GM12865 (cell line): ENCODE measurements at regions not wholly inside any gene's neighbourhood (a gene's known extent, or its start where the extent isn't known, plus 50 kb on each side); places are given as distances from the start of the nearest gene placed in this dataset.

Source experiments
- DNase-seq: peaks from one replicate; pipeline ENCODE4 v3.0.0; 2010; ENCODE audit warnings: low read depth
- H3K4me3 ChIP-seq: 2 replicates; pipeline ENCODE4 v1.5.1; 2011; ENCODE audit warnings: mild to moderate bottlenecking, low read depth, low read length, control low read depth
- TF ChIP-seq, protein P1 (sequence below): IDR thresholded peaks from 2 replicates; pipeline ENCODE4 v1.5.1; 2011; ENCODE audit warnings: low read length, control low read depth, low read depth, inconsistent platforms; ENCODE audit not compliant: insufficient read depth; ENCODE audit errors: missing control alignments

- no peak for DNase-seq
- TF ChIP-seq, protein P1, sequence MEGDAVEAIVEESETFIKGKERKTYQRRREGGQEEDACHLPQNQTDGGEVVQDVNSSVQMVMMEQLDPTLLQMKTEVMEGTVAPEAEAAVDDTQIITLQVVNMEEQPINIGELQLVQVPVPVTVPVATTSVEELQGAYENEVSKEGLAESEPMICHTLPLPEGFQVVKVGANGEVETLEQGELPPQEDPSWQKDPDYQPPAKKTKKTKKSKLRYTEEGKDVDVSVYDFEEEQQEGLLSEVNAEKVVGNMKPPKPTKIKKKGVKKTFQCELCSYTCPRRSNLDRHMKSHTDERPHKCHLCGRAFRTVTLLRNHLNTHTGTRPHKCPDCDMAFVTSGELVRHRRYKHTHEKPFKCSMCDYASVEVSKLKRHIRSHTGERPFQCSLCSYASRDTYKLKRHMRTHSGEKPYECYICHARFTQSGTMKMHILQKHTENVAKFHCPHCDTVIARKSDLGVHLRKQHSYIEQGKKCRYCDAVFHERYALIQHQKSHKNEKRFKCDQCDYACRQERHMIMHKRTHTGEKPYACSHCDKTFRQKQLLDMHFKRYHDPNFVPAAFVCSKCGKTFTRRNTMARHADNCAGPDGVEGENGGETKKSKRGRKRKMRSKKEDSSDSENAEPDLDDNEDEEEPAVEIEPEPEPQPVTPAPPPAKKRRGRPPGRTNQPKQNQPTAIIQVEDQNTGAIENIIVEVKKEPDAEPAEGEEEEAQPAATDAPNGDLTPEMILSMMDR, result no peak
- no peak overlapping the region for H3K4me3 ChIP-seq
These were observed 343.8 kb downstream of the TOX3 start for GRCh38 chr16:52203096-52203495.

DNA sequence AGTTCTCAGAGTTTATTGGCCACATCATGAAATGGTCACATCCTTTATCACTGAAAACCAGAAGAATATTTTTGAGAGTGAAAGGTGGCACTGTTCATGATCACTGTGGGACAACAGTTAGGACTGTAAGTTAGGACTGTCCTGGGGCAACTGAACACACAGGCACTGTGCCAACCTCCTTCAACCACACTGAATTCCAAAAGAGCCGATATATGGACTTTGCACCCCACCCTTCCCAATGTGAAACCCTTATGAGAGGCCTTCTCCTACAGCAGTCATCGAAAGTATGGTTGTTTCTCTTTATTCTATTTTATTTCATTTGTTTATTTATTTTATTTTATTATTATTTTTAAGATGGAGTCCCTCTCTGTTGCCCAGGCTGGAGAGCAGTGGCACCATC lies 353.5 kb downstream of the TOX3 start:
- H3K4me3 ChIP-seq, result no peak overlapping the region
- DNase-seq, result no peak
- TF ChIP-seq, protein P1, result no peak

- TF ChIP-seq, protein P1, result peak; percentile 90
- no peak overlapping the region for H3K4me3 ChIP-seq
- peak; percentile 72 for DNase-seq
These were observed 355.3 kb downstream of the TOX3 start for GRCh38 chr16:52191531-52192134.

GRCh38 chr16:52184336-52184735 lies 362.6 kb downstream of the TOX3 start:
- no peak overlapping the region for H3K4me3 ChIP-seq
- TF ChIP-seq, protein P1, result no peak
- no peak for DNase-seq

GRCh38 chr16:52182840-52183239 lies 364.1 kb downstream of the TOX3 start:
- no peak overlapping the region for H3K4me3 ChIP-seq
- TF ChIP-seq, protein P1, result no peak
- DNase-seq, result no peak

DNA sequence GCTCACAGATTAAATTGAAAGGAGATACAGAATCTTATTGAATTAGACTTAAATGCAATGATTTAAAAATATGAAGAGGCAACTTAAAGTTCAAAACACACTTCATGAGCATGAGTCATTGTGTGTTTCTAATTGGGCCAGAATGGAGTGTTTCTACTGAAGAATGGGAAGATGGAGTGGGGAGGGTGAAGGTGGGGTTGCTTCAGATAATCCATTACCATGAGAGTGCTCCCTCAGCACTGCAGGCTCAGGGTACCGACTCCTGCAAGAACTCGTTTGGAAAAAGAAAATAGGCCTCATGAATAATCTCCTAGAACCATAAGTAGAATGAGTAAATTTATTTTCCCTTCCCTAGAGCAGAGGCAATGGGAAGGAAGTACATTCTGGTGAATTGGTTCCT lies 372.8 kb downstream of the TOX3 start:
- TF ChIP-seq, protein P1, result no peak
- no peak overlapping the region for H3K4me3 ChIP-seq
- no peak for DNase-seq

GRCh38 chr16:52171481-52171880 lies 375.5 kb downstream of the TOX3 start:
- TF ChIP-seq, protein P1, result no peak
- H3K4me3 ChIP-seq, result no peak overlapping the region
- no peak for DNase-seq
